Ammon's horn (tissue), 1 donor: ENCODE measurements at regions not wholly inside any gene's neighbourhood (a gene's known extent, or its start where the extent isn't known, plus 50 kb on each side); places are given as distances from the start of the nearest gene placed in this dataset.
"Not testable (repeated sequence)": the region's sequence is repeated elsewhere in the genome, so short reads cannot be mapped to it uniquely, and the experiment has no call there.

Experiments
- DNase-seq: peaks from one replicate; pipeline ENCODE4 v3.0.0-alpha.2; 2016; ENCODE audit warnings: low spot score

GRCh38 chr5:57950616-57951228, 468.1 kb upstream of the ACTBL2 start:
- DNase-seq: no peak

GRCh38 chr5:57948091-57948490, 465.5 kb upstream of the ACTBL2 start:
- DNase-seq: no peak

GRCh38 chr5:57947181-57947580, 464.6 kb upstream of the ACTBL2 start:
- DNase-seq: no peak

GRCh38 chr5:57940879-57941278, 458.3 kb upstream of the ACTBL2 start:
- no peak for DNase-seq

GRCh38 chr5:57940236-57940635, 457.6 kb upstream of the ACTBL2 start:
- no peak for DNase-seq

GRCh38 chr5:57939771-57940170, 457.2 kb upstream of the ACTBL2 start:
- no peak for DNase-seq

- DNase-seq: no peak
Measured at GRCh38 chr5:57939335-57939734, 456.7 kb upstream of the ACTBL2 start.

- DNase-seq: no peak
Measured at GRCh38 chr5:57938174-57938557, 455.6 kb upstream of the ACTBL2 start.

- DNase-seq: no peak
Measured at GRCh38 chr5:57937501-57938173, 455.0 kb upstream of the ACTBL2 start.

- DNase-seq: no peak
Measured at GRCh38 chr5:57937025-57937424, 454.4 kb upstream of the ACTBL2 start.

- no peak for DNase-seq
Measured at GRCh38 chr5:57932761-57933160, 450.1 kb upstream of the ACTBL2 start.

- no peak for DNase-seq
Measured at GRCh38 chr5:57931807-57932206, 449.2 kb upstream of the ACTBL2 start.

GRCh38 chr5:57931352-57931751, 448.7 kb upstream of the ACTBL2 start:
- no peak for DNase-seq

GRCh38 chr5:57929271-57929670, 446.7 kb upstream of the ACTBL2 start:
- no peak for DNase-seq

GRCh38 chr5:57923094-57923493, 440.5 kb upstream of the ACTBL2 start:
- DNase-seq: not testable (repeated sequence)

GRCh38 chr5:57917004-57917403, 434.4 kb upstream of the ACTBL2 start:
- DNase-seq: no peak

- no peak for DNase-seq
Measured at GRCh38 chr5:57915536-57915935, 432.9 kb upstream of the ACTBL2 start.

GRCh38 chr5:57911438-57911837, 428.8 kb upstream of the ACTBL2 start:
- DNase-seq: no peak

GRCh38 chr5:57906671-57907070, 424.1 kb upstream of the ACTBL2 start:
- DNase-seq: no peak

GRCh38 chr5:57903458-57903857, 420.8 kb upstream of the ACTBL2 start:
- DNase-seq: no peak

- no peak for DNase-seq
Measured at GRCh38 chr5:57902095-57902494, 419.5 kb upstream of the ACTBL2 start.

GRCh38 chr5:57900381-57900944, 417.9 kb upstream of the ACTBL2 start:
- DNase-seq: peak; percentile 4

- DNase-seq: no peak
Measured at GRCh38 chr5:57896576-57896975, 414.0 kb upstream of the ACTBL2 start.

GRCh38 chr5:57895766-57896165, 413.2 kb upstream of the ACTBL2 start:
- no peak for DNase-seq
